Stimulated activated CD8-positive, alpha-beta memory T cell treated with anti-CD3 and anti-CD28 coated beads, Interleukin-4, amount 100 ng/mL, for 1 hour (primary cell): ENCODE measurements at regions not wholly inside any gene's neighbourhood (a gene's known extent, or its start where the extent isn't known, plus 50 kb on each side); places are given as distances from the start of the nearest gene placed in this dataset.

Experiments
- DNase-seq, 2 donors: peaks; one replicate each; pipeline ENCODE4 v3.0.0-alpha.2; 2020; ENCODE audit warnings: low read depth in 2 of 2, low spot score in 1 of 2

GRCh38 chr10:120367341-120367740 lies 89.7 kb upstream of the PLPP4 start:
- no peak for DNase-seq

- DNase-seq = no peak
Observed at GRCh38 chr10:120368338-120368737, 88.7 kb upstream of the PLPP4 start.

- DNase-seq = no peak
Observed at GRCh38 chr10:120368927-120369326, 88.1 kb upstream of the PLPP4 start.

- DNase-seq = no peak
Observed at GRCh38 chr10:120369856-120370276, 87.2 kb upstream of the PLPP4 start.

- no peak for DNase-seq
Observed at GRCh38 chr10:120371856-120372255, 85.2 kb upstream of the PLPP4 start.

GRCh38 chr10:120372917-120373316 lies 84.1 kb upstream of the PLPP4 start:
- DNase-seq = no peak

GRCh38 chr10:120375666-120376065 lies 81.4 kb upstream of the PLPP4 start:
- no peak for DNase-seq

- DNase-seq = no peak
Observed at GRCh38 chr10:120381931-120382330, 75.1 kb upstream of the PLPP4 start.

- DNase-seq = no peak
Observed at GRCh38 chr10:120382360-120382759, 74.7 kb upstream of the PLPP4 start.

- DNase-seq = no peak
Observed at GRCh38 chr10:120385992-120386391, 71.0 kb upstream of the PLPP4 start.

- no peak for DNase-seq
Observed at GRCh38 chr10:120386896-120387295, 70.1 kb upstream of the PLPP4 start.

- no peak for DNase-seq
Observed at GRCh38 chr10:120387326-120387725, 69.7 kb upstream of the PLPP4 start.

- no peak for DNase-seq
Observed at GRCh38 chr10:120392245-120392644, 64.8 kb upstream of the PLPP4 start.

GRCh38 chr10:120392671-120393079 lies 64.4 kb upstream of the PLPP4 start:
- DNase-seq = no peak

- no peak for DNase-seq
Observed at GRCh38 chr10:120394446-120394845, 62.6 kb upstream of the PLPP4 start.

GRCh38 chr10:120396228-120396627 lies 60.8 kb upstream of the PLPP4 start:
- DNase-seq = no peak

GRCh38 chr10:120398180-120398579 lies 58.8 kb upstream of the PLPP4 start:
- no peak for DNase-seq

- no peak for DNase-seq
Observed at GRCh38 chr10:120400601-120401000, 56.4 kb upstream of the PLPP4 start.

- DNase-seq = no peak
Observed at GRCh38 chr10:120402147-120402766, 54.8 kb upstream of the PLPP4 start.

- no peak for DNase-seq
Observed at GRCh38 chr10:120403109-120403508, 53.9 kb upstream of the PLPP4 start.

- DNase-seq = no peak
Observed at GRCh38 chr10:120406376-120406775, 50.7 kb upstream of the PLPP4 start.
